Heart left ventricle (tissue), 13 donors: ENCODE measurements at regions not wholly inside any gene's neighbourhood (a gene's known extent, or its start where the extent isn't known, plus 50 kb on each side); places are given as distances from the start of the nearest gene placed in this dataset.

Experiments
- CTCF ChIP-seq, 12 donors: fragments of 200-600 bp; sonication (generic) in 4 of 12; IDR thresholded peaks; one replicate each; pipeline versions ENCODE4 v1.5.0 to v1.8.0; 2018 to 2022; ENCODE audit warnings: antibody characterized with exemption in 12 of 12, mild to moderate bottlenecking in 5 of 12
- POLR2A ChIP-seq, 2 donors: fragments of 450-650 bp; IDR thresholded peaks; one replicate each; pipeline ENCODE4 v1.6.1; 2017; ENCODE audit warnings: antibody characterized with exemption in 2 of 2, mild to moderate bottlenecking in 2 of 2, moderate library complexity in 2 of 2
- donor health status: ischemic (EF 13 %, LVEDD 7.1; RV severe dilation, severe dysfunction).
- donor health status: DM: no; HTN: yes; CAD: no.
- donor health status: DM: no; HTN: no; CAD: no.
- donor health status: ischemic (EF 25% LVEDD 6.9; RV normal size, moderate dysfunction).
- donor health status: ischemic (EF 25% LVEDD 5.7; RV mildly dilated, moderate dysfunction).
- donor health status: ischemic (EF 35%, LVEDD 5.7; RV mildly dilated, moderate dysfunction).
- donor health status: nonischemic (EF 11% LVEDD 7.7; RV severe dilation, severe dysfunction).
- donor health status: DM: yes; HTN: yes; CAD: no.
- donor health status: PGD.
- donor health status: ischemic (EF 29% LVEDD 5.4; RV normal size, mild dysfunction).
- donor health status: nonischemic (EF 23%, LVEDD 6.1; RV moderate dilation, normal function).

GRCh38 chr3:176357891-176358290 lies 839.4 kb downstream of the TBL1XR1 start:
- TF ChIP-seq POLR2A (IDR thresholded peaks at IDR 0.05) (no peak), CTCF (IDR thresholded peaks at IDR 0.05) (no peak)
